Adrenal gland (tissue), 5 donors: ENCODE measurements at regions not wholly inside any gene's neighbourhood (a gene's known extent, or its start where the extent isn't known, plus 50 kb on each side); places are given as distances from the start of the nearest gene placed in this dataset.

Source experiments
- CTCF ChIP-seq, 6 experiments: fragments of 450-650 bp in 4 of 6; fragments of 200-600 bp in 2 of 6; sonication (generic) in 1 of 6; IDR thresholded peaks; 1 replicate in 5 of 6; 2 replicates in 1 of 6; pipeline versions ENCODE4 v1.5.1 to v1.8.0; 2016 to 2021; ENCODE audit warnings: antibody characterized with exemption in 6 of 6, mild to moderate bottlenecking in 2 of 6, moderate library complexity in 1 of 6
- POLR2A ChIP-seq, 2 donors: fragments of 450-650 bp; IDR thresholded peaks; one replicate each; pipeline ENCODE4 v1.6.1; 2017; ENCODE audit warnings: antibody characterized with exemption in 2 of 2, mild to moderate bottlenecking in 2 of 2, moderate library complexity in 1 of 2
- donor health status: DM: no; HTN: no; CAD: no.

GRCh38 chr12:93089805-93090569 lies 160.9 kb upstream of the EEA1 start:
- TF ChIP-seq POLR2A (IDR thresholded peaks at IDR 0.05), result no peak
- no peak for TF ChIP-seq CTCF (IDR thresholded peaks at IDR 0.05)
